Activated gamma-delta T cell (primary cell): ENCODE measurements at regions not wholly inside any gene's neighbourhood (a gene's known extent, or its start where the extent isn't known, plus 50 kb on each side); places are given as distances from the start of the nearest gene placed in this dataset.

Experiments
- DNase-seq: peaks from one replicate; lab custom pipeline; 2025; lab: John Stamatoyannopoulos, UW

DNA sequence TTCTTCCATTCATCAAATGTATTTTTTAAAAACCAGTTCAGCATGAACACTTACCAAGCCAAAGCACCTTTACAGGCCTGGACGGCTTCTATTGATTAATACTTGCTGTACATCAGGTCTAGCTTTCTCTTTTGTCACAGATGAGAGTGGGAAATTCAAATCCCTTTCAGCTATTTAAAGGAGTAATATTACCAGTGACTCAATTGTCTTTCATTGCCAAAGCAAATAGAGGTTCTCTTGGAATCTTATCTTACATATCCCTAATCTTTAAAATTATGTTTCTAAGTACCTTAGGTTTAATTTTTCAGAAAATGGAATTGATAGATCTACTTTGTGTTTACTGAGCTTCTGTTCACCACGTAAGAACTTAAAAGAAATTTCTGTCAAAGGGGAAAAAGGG lies 922.9 kb downstream of the NSUN3 start:
- no peak for DNase-seq

DNA sequence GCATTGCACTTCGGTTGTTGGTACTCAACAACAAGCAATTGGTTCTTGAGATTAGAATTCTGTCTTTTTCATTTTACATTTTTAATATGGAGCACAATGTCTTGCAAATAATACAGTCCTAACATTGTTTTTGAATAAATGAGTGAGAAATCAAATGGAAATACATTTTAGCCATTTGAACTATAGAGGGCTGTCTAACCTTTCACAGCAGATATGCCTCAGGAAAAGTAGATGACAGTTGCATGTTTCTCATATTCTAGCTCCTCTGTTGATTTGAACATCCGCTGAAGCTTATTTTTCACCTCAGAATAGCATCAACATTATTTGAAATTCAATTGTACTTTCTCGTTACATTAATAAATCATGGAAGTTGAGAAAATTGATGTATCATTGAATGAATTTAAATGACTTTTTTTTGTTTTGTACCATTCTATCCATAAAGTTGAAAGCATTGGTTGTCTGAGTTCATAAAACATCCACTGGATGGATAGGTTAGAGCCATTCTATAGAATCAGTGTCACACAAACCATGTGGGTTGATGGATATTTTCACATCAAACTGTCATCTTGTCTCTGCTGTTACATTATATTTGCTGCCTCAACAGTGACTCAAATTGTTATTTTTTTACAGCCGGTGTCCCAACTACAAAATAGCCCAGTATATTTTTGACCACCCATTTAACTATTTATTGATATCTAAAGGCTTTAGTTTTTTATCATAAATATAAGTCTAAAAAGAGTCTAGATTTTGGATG lies 928.3 kb downstream of the NSUN3 start:
- no peak for DNase-seq

- no peak for DNase-seq
These were observed 933.9 kb downstream of the NSUN3 start for GRCh38 chr3:94996743-94997142.

- DNase-seq, result no peak
These were observed 939.7 kb downstream of the NSUN3 start for GRCh38 chr3:95002438-95003046.

- no peak for DNase-seq
These were observed 965.8 kb downstream of the NSUN3 start for GRCh38 chr3:95028688-95029087.

DNA sequence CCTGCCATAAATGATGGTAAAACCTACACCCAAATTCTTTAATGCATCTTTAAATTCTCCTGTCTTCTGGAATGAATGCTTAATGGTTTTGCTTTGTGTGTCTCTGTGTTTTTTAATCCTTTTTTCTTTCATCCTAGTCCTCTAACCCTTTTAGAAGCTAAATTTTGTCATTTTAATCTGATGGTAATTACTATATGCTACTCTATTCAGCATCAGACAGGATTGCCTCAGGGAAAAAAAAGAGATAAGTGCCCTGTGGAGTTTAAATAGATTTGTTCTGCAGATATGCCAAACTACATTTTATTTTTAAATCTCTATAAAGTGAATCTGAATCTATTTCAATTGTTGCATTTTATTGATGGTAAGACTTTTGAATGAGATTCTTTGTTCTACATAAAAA lies 966.8 kb downstream of the NSUN3 start:
- DNase-seq, result no peak

DNA sequence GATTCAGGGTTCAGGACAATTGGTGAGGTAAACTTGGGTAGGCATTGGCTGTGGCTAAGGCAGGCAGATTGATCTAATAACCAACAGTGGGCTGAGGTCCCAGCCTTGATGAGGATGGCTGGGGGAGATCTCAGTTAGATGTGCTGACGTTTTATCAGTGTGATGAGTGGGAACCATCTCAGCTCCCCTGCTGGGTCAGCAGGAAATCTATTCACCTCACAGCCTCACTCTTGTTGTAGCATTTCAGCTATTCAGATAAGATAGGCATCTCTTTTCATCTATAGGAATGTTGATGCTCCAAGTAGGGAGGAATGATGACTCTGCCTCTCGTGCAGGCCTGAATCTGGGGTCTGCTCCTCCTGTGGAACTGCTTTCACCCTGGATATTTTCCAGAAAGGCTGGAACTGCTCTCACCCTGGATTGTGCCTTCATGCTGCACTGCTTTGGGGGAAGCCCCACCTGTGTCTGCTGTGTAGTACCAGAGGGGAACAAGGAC lies 973.7 kb downstream of the NSUN3 start:
- DNase-seq, result no peak

DNA sequence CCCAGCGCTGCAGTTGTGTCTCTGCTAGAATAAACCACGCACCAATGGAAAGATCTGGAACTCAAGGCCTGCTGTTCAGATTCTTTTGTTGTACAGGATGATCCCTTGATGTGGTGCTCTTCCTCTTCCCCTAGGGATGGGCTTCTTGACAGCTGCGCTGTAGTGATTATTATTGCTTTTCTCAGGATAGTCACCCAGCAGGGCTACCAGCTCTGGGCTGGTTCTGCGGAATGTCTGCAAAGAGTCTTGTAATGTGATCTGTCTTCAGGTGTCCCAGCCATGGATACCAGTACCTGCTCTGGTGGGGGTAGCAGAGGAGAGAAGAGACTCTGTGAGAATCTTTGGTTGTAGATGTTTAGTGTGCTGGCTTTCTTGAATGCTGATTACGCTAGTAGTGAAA lies 974.2 kb downstream of the NSUN3 start:
- no peak for DNase-seq

DNA sequence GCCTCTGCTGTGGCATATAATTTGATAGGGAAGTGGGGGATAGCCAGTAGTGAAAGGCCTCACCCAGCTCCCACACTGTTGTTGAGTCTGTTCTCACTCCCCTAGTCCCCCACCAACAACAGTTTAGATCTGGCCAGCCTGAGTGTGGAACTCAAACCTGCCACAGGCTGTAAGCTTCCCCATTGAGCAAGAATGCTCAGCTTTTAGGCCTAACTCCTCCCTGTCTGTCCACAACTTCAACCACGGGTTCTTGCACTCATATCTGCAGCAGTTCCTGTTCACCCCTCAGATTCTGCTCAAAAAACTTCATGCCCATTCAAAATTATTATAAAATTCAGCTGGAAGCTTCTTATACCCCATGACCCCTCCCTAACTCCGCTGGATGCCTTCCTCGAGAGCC lies 975.1 kb downstream of the NSUN3 start:
- no peak for DNase-seq

DNA sequence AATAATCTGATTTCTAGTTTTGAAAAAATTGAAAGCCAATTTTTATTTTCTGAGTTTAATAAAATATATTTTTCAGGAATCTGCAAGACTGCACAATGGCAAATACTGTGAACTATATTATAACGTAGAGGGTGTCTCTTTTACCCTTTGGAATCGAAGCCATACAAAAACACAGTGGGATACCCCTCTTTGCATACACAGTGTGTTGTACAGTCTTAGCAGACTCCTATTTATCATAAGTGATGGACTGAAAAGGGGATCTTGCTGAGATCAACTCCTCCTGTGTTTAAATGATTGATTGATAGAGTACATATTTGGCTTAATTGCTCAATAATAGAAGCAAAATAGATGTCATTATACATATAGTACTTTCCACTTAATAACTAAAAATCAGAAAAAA lies 981.2 kb downstream of the NSUN3 start:
- DNase-seq, result no peak

GRCh38 chr3:95048564-95048963 lies 985.7 kb downstream of the NSUN3 start:
- no peak for DNase-seq

DNA sequence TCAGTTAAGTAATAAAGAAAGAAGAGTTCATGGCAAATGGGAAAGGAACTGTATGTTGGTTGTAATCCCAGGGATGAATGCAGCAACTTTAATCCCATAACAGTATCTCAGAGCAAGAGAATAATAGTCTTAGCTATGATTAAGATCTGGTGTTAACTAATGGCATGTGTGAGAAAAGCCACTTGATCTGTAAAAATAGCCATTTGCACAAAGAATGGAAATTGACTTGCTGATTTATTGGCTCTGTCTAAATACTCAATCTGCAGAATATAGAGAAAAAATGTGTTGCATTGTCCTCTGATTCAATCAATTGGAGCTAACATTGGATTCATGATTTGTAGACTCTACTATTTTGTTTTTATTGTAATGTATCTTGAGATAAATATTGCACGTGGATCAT lies 987.0 kb downstream of the NSUN3 start:
- no peak for DNase-seq

- DNase-seq, result no peak
These were observed 992.4 kb downstream of the NSUN3 start for GRCh38 chr3:95055288-95055687.

DNA sequence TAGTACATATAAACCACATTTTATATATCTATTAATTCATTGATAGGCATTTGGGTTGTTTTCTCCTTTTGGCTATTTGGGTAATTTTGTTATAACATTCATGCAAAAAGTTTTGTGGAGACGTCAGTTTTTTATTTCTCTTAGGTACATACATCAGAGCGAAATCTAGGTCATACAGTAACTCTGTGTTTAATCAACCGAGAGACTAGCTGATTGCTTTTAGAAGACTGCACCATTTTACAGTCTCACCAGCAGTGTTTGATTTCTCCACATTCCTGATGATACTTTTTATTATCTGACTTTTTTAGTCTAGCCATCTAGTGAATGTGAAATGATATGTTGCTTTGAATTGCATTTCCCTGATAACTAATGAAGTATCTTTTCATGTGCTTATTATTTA lies 1019.3 kb downstream of the NSUN3 start:
- no peak for DNase-seq

GRCh38 chr3:95084738-95085137 lies 1021.9 kb downstream of the NSUN3 start:
- no peak for DNase-seq

- no peak for DNase-seq
These were observed 1025.6 kb downstream of the NSUN3 start for GRCh38 chr3:95088464-95088863.

DNA sequence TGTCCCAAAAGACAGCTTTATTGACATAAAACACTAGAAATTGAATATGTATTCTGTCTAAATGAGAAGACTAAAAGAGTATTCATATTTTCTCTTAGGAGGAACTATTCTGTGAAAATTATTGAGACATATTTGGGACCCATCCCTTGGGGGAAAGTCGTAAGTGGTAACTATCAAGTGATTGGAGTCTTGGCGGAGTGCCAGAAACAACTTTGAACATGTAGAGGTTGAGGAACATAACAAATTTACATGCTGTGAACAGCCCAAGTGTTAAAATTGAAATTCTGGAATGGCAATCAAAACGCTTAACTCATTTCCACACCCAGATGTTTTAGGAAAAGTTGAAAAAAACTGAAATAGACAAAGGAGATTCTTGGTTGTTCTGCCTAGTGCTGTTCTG lies 1034.6 kb downstream of the NSUN3 start:
- DNase-seq, result no peak

GRCh38 chr3:95120921-95121320 lies 1058.1 kb downstream of the NSUN3 start:
- no peak for DNase-seq

DNA sequence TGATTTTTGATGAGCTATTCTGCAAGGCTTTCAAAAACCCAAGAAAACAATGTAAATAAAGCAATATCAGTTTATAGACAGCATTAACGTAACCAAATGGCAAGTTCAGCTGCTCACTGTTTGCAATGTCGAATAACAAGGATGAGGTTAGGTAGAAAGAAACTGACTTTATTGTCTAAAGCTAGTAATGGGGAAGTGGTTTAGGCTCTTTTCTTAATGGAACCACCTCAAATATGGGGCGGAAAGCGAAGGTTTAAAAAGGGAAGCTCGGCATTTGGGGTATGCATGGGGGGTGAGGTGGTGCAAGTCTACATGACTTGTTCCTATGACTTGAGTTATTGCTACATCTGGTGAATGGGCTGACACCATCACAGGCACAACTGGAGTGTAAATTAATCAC lies 1060.2 kb downstream of the NSUN3 start:
- no peak for DNase-seq

GRCh38 chr3:95134693-95135413 lies 1072.0 kb downstream of the NSUN3 start:
- no peak for DNase-seq

- DNase-seq, result no peak
These were observed 1085.2 kb downstream of the NSUN3 start for GRCh38 chr3:95148107-95148506.

- no peak for DNase-seq
These were observed 1088.7 kb downstream of the NSUN3 start for GRCh38 chr3:95151590-95151989.

DNA sequence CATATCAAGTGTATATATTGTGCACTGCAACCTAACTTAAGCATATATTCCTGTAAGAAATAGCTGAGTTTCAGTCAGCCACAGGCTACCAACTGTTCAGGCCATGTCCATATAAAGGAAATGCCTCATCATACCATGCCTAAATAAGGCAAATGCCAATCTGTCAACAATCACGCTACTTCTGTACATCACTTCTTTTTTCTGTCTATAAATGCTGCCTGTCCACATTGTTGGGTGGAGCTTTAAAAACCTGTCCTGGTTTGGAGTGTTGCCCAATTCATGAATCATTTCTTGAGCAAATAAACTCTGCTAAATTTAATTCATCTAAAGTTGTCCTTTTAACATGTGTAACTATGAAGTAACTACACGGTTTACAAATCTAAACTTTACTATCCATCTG lies 1091.9 kb downstream of the NSUN3 start:
- DNase-seq, result no peak
